ENCODE measurements at regions not wholly inside any gene's neighbourhood (a gene's known extent, or its start where the extent isn't known, plus 50 kb on each side); places are given as distances from the start of the nearest gene placed in this dataset.

- TF ChIP-seq POLR2AphosphoS5 (IDR thresholded peaks at IDR 0.05; ENCODE audit: low read depth, low read length) (no peak), CTCF (IDR thresholded peaks at IDR 0.05) (no peak)
These were observed 129.1 kb upstream of the UMPS start for GRCh38 chr3:124601190-124601589.
